GM19438 (cell line): ENCODE measurements at regions not wholly inside any gene's neighbourhood (a gene's known extent, or its start where the extent isn't known, plus 50 kb on each side); places are given as distances from the start of the nearest gene placed in this dataset.
"Not testable (repeated sequence)": the region's sequence is repeated elsewhere in the genome, so short reads cannot be mapped to it uniquely, and the experiment has no call there.

Experiments used
- ATAC-seq: cut with Tn5 transposase; IDR thresholded peaks from one replicate; pipeline ENCODE4 v1.9.1; 2021; ENCODE audit warnings: low read depth; ENCODE audit not compliant: unreplicated experiment

GRCh38 chr13:53101883-53102282 lies 73.3 kb downstream of the OLFM4 start:
- ATAC-seq, result no peak

- ATAC-seq, result no peak
Measured at GRCh38 chr13:53104136-53104535, 75.5 kb downstream of the OLFM4 start.

- ATAC-seq, result no peak
Measured at GRCh38 chr13:53105477-53105876, 76.9 kb downstream of the OLFM4 start.

- no peak for ATAC-seq
Measured at GRCh38 chr13:53105890-53106289, 77.3 kb downstream of the OLFM4 start.

- ATAC-seq, result no peak
Measured at GRCh38 chr13:53110181-53110580, 81.6 kb downstream of the OLFM4 start.

GRCh38 chr13:53110614-53111013 lies 82.0 kb downstream of the OLFM4 start:
- ATAC-seq, result no peak

GRCh38 chr13:53112522-53112921 lies 83.9 kb downstream of the OLFM4 start:
- no peak for ATAC-seq

- not testable (repeated sequence) for ATAC-seq
Measured at GRCh38 chr13:53117048-53117447, 88.4 kb downstream of the OLFM4 start.

- ATAC-seq, result no peak
Measured at GRCh38 chr13:53121131-53121773, 92.6 kb downstream of the OLFM4 start.

GRCh38 chr13:53121919-53122318 lies 93.3 kb downstream of the OLFM4 start:
- ATAC-seq, result no peak

- no peak for ATAC-seq
Measured at GRCh38 chr13:53123536-53123935, 94.9 kb downstream of the OLFM4 start.

GRCh38 chr13:53124623-53125022 lies 96.0 kb downstream of the OLFM4 start:
- ATAC-seq, result no peak

- ATAC-seq, result no peak
Measured at GRCh38 chr13:53126841-53127245, 98.2 kb downstream of the OLFM4 start.

- ATAC-seq, result no peak
Measured at GRCh38 chr13:53127373-53127772, 98.8 kb downstream of the OLFM4 start.

- no peak for ATAC-seq
Measured at GRCh38 chr13:53129864-53130393, 101.3 kb downstream of the OLFM4 start.

GRCh38 chr13:53131361-53131760 lies 102.7 kb downstream of the OLFM4 start:
- no peak for ATAC-seq

GRCh38 chr13:53135301-53135700 lies 106.7 kb downstream of the OLFM4 start:
- ATAC-seq, result no peak

GRCh38 chr13:53136554-53137215 lies 108.1 kb downstream of the OLFM4 start:
- no peak for ATAC-seq

GRCh38 chr13:53137779-53138178 lies 109.2 kb downstream of the OLFM4 start:
- ATAC-seq, result no peak

- ATAC-seq, result no peak
Measured at GRCh38 chr13:53138376-53139036, 109.9 kb downstream of the OLFM4 start.

GRCh38 chr13:53141336-53141735 lies 112.7 kb downstream of the OLFM4 start:
- ATAC-seq, result no peak

GRCh38 chr13:53142306-53142705 lies 113.7 kb downstream of the OLFM4 start:
- ATAC-seq, result no peak
